ENCODE measurements at regions not wholly inside any gene's neighbourhood (a gene's known extent, or its start where the extent isn't known, plus 50 kb on each side); places are given as distances from the start of the nearest gene placed in this dataset.

DNA sequence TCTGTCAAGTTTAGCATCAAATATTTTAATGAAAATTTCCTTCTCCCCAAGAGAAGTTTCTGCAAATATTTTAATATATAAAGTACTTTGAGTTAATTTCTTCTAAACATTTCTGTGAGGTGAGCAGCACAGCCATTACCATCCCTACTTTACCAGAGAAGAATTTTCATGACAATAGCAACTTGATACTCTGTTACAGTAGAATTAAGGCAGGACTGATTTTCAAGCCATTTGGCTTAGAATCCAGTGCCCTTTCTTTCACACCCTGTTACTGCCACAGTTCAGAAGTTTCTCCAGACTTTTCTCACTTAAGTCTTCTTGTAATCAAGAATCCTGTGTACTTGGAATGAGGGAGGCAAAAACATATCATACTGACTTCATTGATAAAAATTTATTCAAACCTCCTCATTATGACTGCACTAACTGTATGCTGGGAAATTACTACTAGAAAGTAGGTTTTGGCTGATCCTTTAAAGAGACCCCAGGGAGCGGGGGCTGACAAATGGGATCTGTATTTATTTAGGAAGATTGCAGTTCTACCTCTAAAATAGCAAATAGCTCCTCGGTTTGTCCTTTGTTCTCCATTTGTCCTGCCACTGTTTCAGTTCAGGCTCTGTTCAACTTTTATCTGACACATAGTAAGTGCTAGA lies 557.0 kb upstream of the SGO1 start (continued):
- TF ChIP-seq CTCF (IDR thresholded peaks at IDR 0.05) (no peak), JAZF1 (CRISPR knock-in tag; IDR thresholded peaks at IDR 0.05) (no peak), CDX4 (CRISPR knock-in tag; IDR thresholded peaks at IDR 0.05; ENCODE audit: borderline replicate concordance) (no peak), CREM (CRISPR knock-in tag; IDR thresholded peaks at IDR 0.05) (no peak), RELA (CRISPR knock-in tag; IDR thresholded peaks at IDR 0.05; ENCODE audit: borderline replicate concordance) (no peak), TCF7 (CRISPR knock-in tag; IDR thresholded peaks at IDR 0.05; ENCODE audit: low read depth) (no peak), E2F4 (CRISPR knock-in tag; IDR thresholded peaks at IDR 0.05; ENCODE audit: borderline replicate concordance, low read depth) (no peak), ZNF671 (CRISPR knock-in tag; IDR thresholded peaks at IDR 0.05) (no peak), GTF2I (CRISPR knock-in tag; conservative IDR thresholded peaks at IDR 0.05) (no peak), ATF1 (CRISPR knock-in tag; IDR thresholded peaks at IDR 0.05) (no peak)
- TF ChIP-seq, protein P1, sequence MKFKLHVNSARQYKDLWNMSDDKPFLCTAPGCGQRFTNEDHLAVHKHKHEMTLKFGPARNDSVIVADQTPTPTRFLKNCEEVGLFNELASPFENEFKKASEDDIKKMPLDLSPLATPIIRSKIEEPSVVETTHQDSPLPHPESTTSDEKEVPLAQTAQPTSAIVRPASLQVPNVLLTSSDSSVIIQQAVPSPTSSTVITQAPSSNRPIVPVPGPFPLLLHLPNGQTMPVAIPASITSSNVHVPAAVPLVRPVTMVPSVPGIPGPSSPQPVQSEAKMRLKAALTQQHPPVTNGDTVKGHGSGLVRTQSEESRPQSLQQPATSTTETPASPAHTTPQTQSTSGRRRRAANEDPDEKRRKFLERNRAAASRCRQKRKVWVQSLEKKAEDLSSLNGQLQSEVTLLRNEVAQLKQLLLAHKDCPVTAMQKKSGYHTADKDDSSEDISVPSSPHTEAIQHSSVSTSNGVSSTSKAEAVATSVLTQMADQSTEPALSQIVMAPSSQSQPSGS (CRISPR knock-in tag; IDR thresholded peaks at IDR 0.05; ENCODE audit: borderline replicate concordance, low read depth) = no peak
- TF ChIP-seq, protein P2, sequence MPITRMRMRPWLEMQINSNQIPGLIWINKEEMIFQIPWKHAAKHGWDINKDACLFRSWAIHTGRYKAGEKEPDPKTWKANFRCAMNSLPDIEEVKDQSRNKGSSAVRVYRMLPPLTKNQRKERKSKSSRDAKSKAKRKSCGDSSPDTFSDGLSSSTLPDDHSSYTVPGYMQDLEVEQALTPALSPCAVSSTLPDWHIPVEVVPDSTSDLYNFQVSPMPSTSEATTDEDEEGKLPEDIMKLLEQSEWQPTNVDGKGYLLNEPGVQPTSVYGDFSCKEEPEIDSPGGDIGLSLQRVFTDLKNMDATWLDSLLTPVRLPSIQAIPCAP (CRISPR knock-in tag; IDR thresholded peaks at IDR 0.05) = no peak

- no peak for DNase-seq (ENCODE audit: low spot score)
- no peak overlapping the region for H3K27ac Mint-ChIP-seq
- no peak overlapping the region for H3K4me3 Mint-ChIP-seq
- H3K27me3 Mint-ChIP-seq (ENCODE audit: low read depth) = no peaks in the 10 kb centered on the region
- H3K36me3 Mint-ChIP-seq = no peaks in the 10 kb centered on the region
- POLR2A ChIA-PET = no interaction called here
- H3K4me1 Mint-ChIP-seq = peaks cover 33% of the 10 kb centered on the region
- CTCF ChIA-PET = no interaction called here
- no peak for ATAC-seq
- H3K9me3 Mint-ChIP-seq = no peaks in the 10 kb centered on the region
- TF ChIP-seq PREB (CRISPR knock-in tag; IDR thresholded peaks at IDR 0.05; ENCODE audit: borderline replicate concordance) = no peak
- TF ChIP-seq, protein P3, sequence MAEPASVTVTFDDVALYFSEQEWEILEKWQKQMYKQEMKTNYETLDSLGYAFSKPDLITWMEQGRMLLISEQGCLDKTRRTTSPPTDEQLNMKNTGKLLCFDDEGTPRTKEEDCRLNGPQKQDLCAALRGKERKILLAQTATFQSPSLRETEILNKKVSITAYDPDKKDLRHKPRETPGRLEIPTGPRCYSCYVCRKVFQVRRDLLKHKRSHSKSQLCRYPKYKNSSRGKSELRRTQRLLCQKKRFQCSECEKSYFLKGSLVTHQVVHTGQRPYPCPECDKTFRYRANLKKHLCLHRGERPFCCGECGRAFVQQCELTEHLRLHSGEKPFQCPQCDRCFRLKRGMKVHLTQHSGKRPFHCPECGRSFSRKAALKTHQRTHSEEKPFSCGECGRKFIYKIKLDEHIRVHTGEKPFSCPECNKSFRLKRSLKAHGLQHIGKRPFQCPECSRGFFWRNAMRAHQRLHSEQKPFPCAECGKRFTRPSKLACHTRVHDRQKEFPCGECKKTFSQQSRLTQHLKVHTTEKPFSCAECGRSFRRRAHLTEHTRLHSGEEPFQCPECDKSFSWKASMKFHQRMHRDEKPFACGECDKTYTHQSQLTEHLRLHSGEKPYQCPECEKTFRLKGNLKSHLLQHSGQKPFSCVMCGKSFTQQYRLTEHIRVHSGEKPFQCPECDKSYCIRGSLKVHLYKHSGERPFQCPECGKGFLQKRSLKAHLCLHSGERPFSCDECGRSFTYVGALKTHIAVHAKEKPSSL (CRISPR knock-in tag; conservative IDR thresholded peaks at IDR 0.05) = no peak
- no peak for TF ChIP-seq CBFB (CRISPR knock-in tag; IDR thresholded peaks at IDR 0.05; ENCODE audit: low read depth)
- no peak for TF ChIP-seq FOXP1 (CRISPR knock-in tag; IDR thresholded peaks at IDR 0.05; ENCODE audit: borderline replicate concordance)
- no peak for TF ChIP-seq TP53 (CRISPR knock-in tag; IDR thresholded peaks at IDR 0.05)
- TF ChIP-seq ZNF138 (CRISPR knock-in tag; conservative IDR thresholded peaks at IDR 0.05) = no peak
- TF ChIP-seq OVOL2 (CRISPR knock-in tag; IDR thresholded peaks at IDR 0.05; ENCODE audit: borderline replicate concordance) = no peak
- no peak for TF ChIP-seq NR3C1 (CRISPR knock-in tag; conservative IDR thresholded peaks at IDR 0.05; ENCODE audit: low read depth)
- no peak for TF ChIP-seq ZNF396 (CRISPR knock-in tag; IDR thresholded peaks at IDR 0.05; ENCODE audit: borderline replicate concordance)
- TF ChIP-seq ZNF423 (CRISPR knock-in tag; IDR thresholded peaks at IDR 0.05) = no peak
- no peak for TF ChIP-seq CREB1 (CRISPR knock-in tag; IDR thresholded peaks at IDR 0.05)
- no peak for TF ChIP-seq ZNF121 (CRISPR knock-in tag; IDR thresholded peaks at IDR 0.05)
- TF ChIP-seq HMGXB4 (CRISPR knock-in tag; IDR thresholded peaks at IDR 0.05) = no peak
Observed at GRCh38 chr3:20741381-20741780, 555.4 kb upstream of the SGO1 start.
